Keratinocyte (primary cell): ENCODE measurements at regions not wholly inside any gene's neighbourhood (a gene's known extent, or its start where the extent isn't known, plus 50 kb on each side); places are given as distances from the start of the nearest gene placed in this dataset.

Source experiments
- DNase-seq: peaks from one replicate; pipeline ENCODE4 v3.0.0-alpha.2; 2011; ENCODE audit warnings: low read depth, missing footprints, low spot score
- FAIRE-seq: peaks from 2 replicates; lab custom pipeline; 2011; peaks lifted over from hg19 to GRCh38; lab: Jason Lieb, UNC
- H2AFZ ChIP-seq: 2 replicates; pipeline ENCODE4 v1.6.0; 2012; ENCODE audit warnings: low read length, control low read depth, inconsistent platforms; ENCODE audit not compliant: control insufficient read depth
- H3K27ac ChIP-seq: 2 replicates; pipeline ENCODE4 v1.5.1; 2011; ENCODE audit warnings: low read length; ENCODE audit not compliant: control insufficient read depth, insufficient read depth
- H3K27me3 ChIP-seq: 3 replicates; pipeline ENCODE4 v1.6.0; 2011; ENCODE audit warnings: low read length; ENCODE audit not compliant: control insufficient read depth, insufficient read depth; ENCODE audit errors: extremely low read depth
- H3K36me3 ChIP-seq, 2 experiments: 2 replicates in 1 of 2; 3 replicates in 1 of 2; pipeline ENCODE4 v1.5.1; 2011; ENCODE audit warnings: low read length in 2 of 2, mild to moderate bottlenecking in 1 of 2; ENCODE audit not compliant: control insufficient read depth in 2 of 2, insufficient read depth in 2 of 2; ENCODE audit errors: extremely low read depth in 1 of 2
- H3K4me1 ChIP-seq: 3 replicates; pipeline ENCODE4 v1.5.1; 2011; ENCODE audit warnings: low read length; ENCODE audit not compliant: control insufficient read depth, insufficient read depth; ENCODE audit errors: extremely low read depth
- H3K4me2 ChIP-seq: 3 replicates; pipeline ENCODE4 v1.6.0; 2011; ENCODE audit warnings: low read depth, low read length; ENCODE audit not compliant: control insufficient read depth, insufficient read depth; ENCODE audit errors: extremely low read depth
- H3K4me3 ChIP-seq, 3 experiments: fragments of 200-600 bp in 1 of 3; sonication (generic) in 1 of 3; 2 replicates in 2 of 3; 3 replicates in 1 of 3; pipeline ENCODE4 v1.5.1; 2011 to 2016; ENCODE audit warnings: low read length in 3 of 3, mild to moderate bottlenecking in 3 of 3, control low read depth in 2 of 3, inconsistent platforms in 1 of 3, low read depth in 1 of 3, mixed read lengths in 1 of 3, mixed run types in 1 of 3, moderate library complexity in 1 of 3; ENCODE audit not compliant: control insufficient read depth in 2 of 3, insufficient read depth in 2 of 3; ENCODE audit errors: extremely low read depth in 1 of 3
- H3K79me2 ChIP-seq: 2 replicates; pipeline ENCODE4 v1.6.0; 2012; ENCODE audit warnings: low read length; ENCODE audit not compliant: control insufficient read depth, insufficient read depth
- H3K9ac ChIP-seq: 3 replicates; pipeline ENCODE4 v1.6.0; 2011; ENCODE audit warnings: low read length; ENCODE audit not compliant: control insufficient read depth, insufficient read depth; ENCODE audit errors: extremely low read depth
- H3K9me1 ChIP-seq: 3 replicates; pipeline ENCODE4 v1.6.0; 2011; ENCODE audit warnings: low read length; ENCODE audit not compliant: control insufficient read depth, insufficient read depth; ENCODE audit errors: extremely low read depth
- H3K9me3 ChIP-seq: 2 replicates; pipeline ENCODE4 v1.5.1; 2012; ENCODE audit warnings: low read depth, low read length; ENCODE audit not compliant: control insufficient read depth
- H4K20me1 ChIP-seq: 3 replicates; pipeline ENCODE4 v1.6.0; 2011; ENCODE audit warnings: low read length; ENCODE audit not compliant: control insufficient read depth, insufficient read depth; ENCODE audit errors: extremely low read depth
- EZH2 ChIP-seq: IDR thresholded peaks from one replicate; pipeline ENCODE4 v1.6.1; 2012; ENCODE audit warnings: inconsistent platforms, mild to moderate bottlenecking, low read length, moderate library complexity
- dilution Hi-C: fragments of 300-500 bp; cut with MboI; formaldehyde crosslinking; loops from one replicate; pipeline ENCODE4 v1.7.0; 2020; ENCODE audit warnings: low sequenced_read_pairs; ENCODE audit not compliant: extremely low pct_ligation_motif_present
- TF ChIP-seq, protein P1 (sequence below), 3 experiments: IDR thresholded peaks in 1 of 3; conservative IDR thresholded peaks in 1 of 3; optimal IDR thresholded peaks in 1 of 3; 2 replicates in 2 of 3; 3 replicates in 1 of 3; pipeline versions ENCODE3 to v1.5.1; 2011; ENCODE audit warnings: low read length in 3 of 3, mild to moderate bottlenecking in 3 of 3, moderate library complexity in 2 of 3, control low read depth in 1 of 3, inconsistent platforms in 1 of 3; ENCODE audit not compliant: insufficient read depth in 2 of 3; ENCODE audit errors: extremely low read depth in 1 of 3

DNA sequence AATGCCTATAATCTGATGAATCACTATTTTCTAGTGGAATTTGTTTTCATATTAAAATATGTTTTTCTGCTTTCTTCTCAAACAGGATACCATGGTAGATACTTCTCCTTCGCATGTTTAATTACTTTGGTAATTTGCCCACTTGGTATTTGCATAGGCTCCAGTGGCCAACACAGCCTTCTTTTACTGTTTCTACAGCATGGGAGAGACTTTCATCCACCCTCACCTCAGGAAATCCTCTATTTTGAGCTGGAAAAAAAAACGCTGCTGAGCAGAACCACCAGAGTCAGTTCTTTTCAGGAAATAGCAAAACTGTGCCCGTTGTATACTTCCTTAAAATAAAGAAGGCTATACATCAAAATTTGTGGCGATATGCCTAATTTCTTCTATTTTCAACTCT is 213.3 kb downstream of the MDFIC start:
- dilution Hi-C loops = no loop called here
- Histone ChIP-seq H4K20me1 (no peaks in the 10 kb centered on the region), H3K9me3 (no peaks in the 10 kb centered on the region), H3K27ac (no peak overlapping the region), H3K79me2 (no peaks in the 10 kb centered on the region), H3K36me3 (no peaks in the 10 kb centered on the region), H3K4me2 (no peak overlapping the region), H3K9me1 (peaks cover 3% of the 10 kb centered on the region), H3K27me3 (no peaks in the 10 kb centered on the region), H2AFZ (no peak overlapping the region), H3K4me1 (peaks cover 5% of the 10 kb centered on the region), H3K9ac (no peak overlapping the region), H3K4me3 (no peak overlapping the region)
- DNase-seq (no peak), FAIRE-seq (no peak)
- no peak for TF ChIP-seq EZH2
- TF ChIP-seq, protein P1, sequence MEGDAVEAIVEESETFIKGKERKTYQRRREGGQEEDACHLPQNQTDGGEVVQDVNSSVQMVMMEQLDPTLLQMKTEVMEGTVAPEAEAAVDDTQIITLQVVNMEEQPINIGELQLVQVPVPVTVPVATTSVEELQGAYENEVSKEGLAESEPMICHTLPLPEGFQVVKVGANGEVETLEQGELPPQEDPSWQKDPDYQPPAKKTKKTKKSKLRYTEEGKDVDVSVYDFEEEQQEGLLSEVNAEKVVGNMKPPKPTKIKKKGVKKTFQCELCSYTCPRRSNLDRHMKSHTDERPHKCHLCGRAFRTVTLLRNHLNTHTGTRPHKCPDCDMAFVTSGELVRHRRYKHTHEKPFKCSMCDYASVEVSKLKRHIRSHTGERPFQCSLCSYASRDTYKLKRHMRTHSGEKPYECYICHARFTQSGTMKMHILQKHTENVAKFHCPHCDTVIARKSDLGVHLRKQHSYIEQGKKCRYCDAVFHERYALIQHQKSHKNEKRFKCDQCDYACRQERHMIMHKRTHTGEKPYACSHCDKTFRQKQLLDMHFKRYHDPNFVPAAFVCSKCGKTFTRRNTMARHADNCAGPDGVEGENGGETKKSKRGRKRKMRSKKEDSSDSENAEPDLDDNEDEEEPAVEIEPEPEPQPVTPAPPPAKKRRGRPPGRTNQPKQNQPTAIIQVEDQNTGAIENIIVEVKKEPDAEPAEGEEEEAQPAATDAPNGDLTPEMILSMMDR (optimal IDR thresholded peaks at IDR 0.05 in 1 of 3, IDR thresholded peaks at IDR 0.05 in 1 of 3, conservative IDR thresholded peaks at IDR 0.05 in 1 of 3; ENCODE audit: extremely low read depth in 1 of 3, insufficient read depth in 2 of 3, low read length in 3 of 3) = no peak

DNA sequence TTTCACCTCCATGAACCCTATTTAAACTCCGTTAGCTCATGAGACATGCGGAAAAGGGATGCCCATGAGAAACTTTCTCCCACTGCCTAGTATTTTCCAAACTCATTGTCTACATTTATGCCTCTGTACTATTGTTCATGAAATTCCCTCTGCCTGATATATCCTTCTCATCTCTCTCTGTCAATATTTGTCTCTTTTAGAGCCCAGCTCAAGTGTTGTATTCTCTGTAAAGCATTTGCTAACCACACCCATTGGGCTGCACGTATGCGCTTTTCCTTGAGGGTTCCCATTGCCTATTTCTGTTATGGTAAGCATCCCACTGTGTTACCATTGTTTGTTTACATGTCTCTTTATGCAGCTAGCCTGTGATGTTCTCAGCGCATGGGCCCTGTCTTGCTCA is 211.4 kb downstream of the MDFIC start:
- Histone ChIP-seq H3K4me1 (peaks cover 5% of the 10 kb centered on the region), H3K27ac (no peak overlapping the region), H3K27me3 (no peaks in the 10 kb centered on the region), H3K9ac (no peak overlapping the region), H3K9me1 (peaks cover 3% of the 10 kb centered on the region), H4K20me1 (no peaks in the 10 kb centered on the region), H3K4me2 (no peak overlapping the region), H3K4me3 (no peak overlapping the region), H3K36me3 (no peaks in the 10 kb centered on the region), H2AFZ (no peak overlapping the region), H3K79me2 (no peaks in the 10 kb centered on the region), H3K9me3 (no peaks in the 10 kb centered on the region)
- DNase-seq = no peak
- dilution Hi-C loops = no loop called here
- no peak for TF ChIP-seq EZH2
- TF ChIP-seq, protein P1 (optimal IDR thresholded peaks at IDR 0.05 in 1 of 3, IDR thresholded peaks at IDR 0.05 in 1 of 3, conservative IDR thresholded peaks at IDR 0.05 in 1 of 3; ENCODE audit: extremely low read depth in 1 of 3, insufficient read depth in 2 of 3, low read length in 3 of 3) = no peak
- FAIRE-seq = no peak
